ENCODE measurements at regions not wholly inside any gene's neighbourhood (a gene's known extent, or its start where the extent isn't known, plus 50 kb on each side); places are given as distances from the start of the nearest gene placed in this dataset.

DNA sequence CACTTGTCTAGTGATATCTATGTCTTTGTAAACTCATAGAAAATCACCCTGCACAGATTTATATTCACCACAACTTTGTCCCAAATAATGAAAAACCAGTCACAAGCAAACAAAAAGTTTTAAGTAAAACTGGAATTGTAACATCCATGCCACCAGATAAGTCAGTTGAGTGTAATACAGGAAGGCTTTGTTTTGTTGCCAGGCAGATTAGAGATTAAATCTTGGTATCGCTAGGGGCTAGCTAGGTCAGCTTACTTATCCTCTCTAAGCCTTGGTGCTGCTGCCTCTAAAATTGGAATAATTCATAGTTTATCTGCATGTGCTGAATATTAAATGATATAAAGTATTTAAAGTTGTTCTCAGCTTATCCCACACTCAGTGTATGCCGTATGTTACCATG is 1062.5 kb downstream of the CDH9 start:
- TF ChIP-seq, protein P1, sequence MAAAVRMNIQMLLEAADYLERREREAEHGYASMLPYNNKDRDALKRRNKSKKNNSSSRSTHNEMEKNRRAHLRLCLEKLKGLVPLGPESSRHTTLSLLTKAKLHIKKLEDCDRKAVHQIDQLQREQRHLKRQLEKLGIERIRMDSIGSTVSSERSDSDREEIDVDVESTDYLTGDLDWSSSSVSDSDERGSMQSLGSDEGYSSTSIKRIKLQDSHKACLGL (CRISPR knock-in tag; IDR thresholded peaks at IDR 0.05) = no peak
- TF ChIP-seq, protein P2, sequence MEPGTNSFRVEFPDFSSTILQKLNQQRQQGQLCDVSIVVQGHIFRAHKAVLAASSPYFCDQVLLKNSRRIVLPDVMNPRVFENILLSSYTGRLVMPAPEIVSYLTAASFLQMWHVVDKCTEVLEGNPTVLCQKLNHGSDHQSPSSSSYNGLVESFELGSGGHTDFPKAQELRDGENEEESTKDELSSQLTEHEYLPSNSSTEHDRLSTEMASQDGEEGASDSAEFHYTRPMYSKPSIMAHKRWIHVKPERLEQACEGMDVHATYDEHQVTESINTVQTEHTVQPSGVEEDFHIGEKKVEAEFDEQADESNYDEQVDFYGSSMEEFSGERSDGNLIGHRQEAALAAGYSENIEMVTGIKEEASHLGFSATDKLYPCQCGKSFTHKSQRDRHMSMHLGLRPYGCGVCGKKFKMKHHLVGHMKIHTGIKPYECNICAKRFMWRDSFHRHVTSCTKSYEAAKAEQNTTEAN (CRISPR knock-in tag; conservative IDR thresholded peaks at IDR 0.05) = no peak
- no peak for TF ChIP-seq RFX5 (IDR thresholded peaks at IDR 0.05; ENCODE audit: low read depth, low read length)
- no peak for TF ChIP-seq POLR2AphosphoS2 (IDR thresholded peaks at IDR 0.05; ENCODE audit: low read depth, low read length)
- no peak for TF ChIP-seq ZKSCAN1 (IDR thresholded peaks at IDR 0.05; ENCODE audit: low read length)
- TF ChIP-seq ZNF263 (CRISPR knock-in tag; IDR thresholded peaks at IDR 0.05) = no peak
- TF ChIP-seq, protein P3, sequence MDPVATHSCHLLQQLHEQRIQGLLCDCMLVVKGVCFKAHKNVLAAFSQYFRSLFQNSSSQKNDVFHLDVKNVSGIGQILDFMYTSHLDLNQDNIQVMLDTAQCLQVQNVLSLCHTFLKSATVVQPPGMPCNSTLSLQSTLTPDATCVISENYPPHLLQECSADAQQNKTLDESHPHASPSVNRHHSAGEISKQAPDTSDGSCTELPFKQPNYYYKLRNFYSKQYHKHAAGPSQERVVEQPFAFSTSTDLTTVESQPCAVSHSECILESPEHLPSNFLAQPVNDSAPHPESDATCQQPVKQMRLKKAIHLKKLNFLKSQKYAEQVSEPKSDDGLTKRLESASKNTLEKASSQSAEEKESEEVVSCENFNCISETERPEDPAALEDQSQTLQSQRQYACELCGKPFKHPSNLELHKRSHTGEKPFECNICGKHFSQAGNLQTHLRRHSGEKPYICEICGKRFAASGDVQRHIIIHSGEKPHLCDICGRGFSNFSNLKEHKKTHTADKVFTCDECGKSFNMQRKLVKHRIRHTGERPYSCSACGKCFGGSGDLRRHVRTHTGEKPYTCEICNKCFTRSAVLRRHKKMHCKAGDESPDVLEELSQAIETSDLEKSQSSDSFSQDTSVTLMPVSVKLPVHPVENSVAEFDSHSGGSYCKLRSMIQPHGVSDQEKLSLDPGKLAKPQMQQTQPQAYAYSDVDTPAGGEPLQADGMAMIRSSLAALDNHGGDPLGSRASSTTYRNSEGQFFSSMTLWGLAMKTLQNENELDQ (CRISPR knock-in tag; IDR thresholded peaks at IDR 0.05; ENCODE audit: borderline replicate concordance) = no peak
- no peak for TF ChIP-seq POLR2A (IDR thresholded peaks at IDR 0.05; ENCODE audit: insufficient read depth in 1 of 2, low read depth in 2 of 2, low read length in 2 of 2)
- TF ChIP-seq, protein P4, sequence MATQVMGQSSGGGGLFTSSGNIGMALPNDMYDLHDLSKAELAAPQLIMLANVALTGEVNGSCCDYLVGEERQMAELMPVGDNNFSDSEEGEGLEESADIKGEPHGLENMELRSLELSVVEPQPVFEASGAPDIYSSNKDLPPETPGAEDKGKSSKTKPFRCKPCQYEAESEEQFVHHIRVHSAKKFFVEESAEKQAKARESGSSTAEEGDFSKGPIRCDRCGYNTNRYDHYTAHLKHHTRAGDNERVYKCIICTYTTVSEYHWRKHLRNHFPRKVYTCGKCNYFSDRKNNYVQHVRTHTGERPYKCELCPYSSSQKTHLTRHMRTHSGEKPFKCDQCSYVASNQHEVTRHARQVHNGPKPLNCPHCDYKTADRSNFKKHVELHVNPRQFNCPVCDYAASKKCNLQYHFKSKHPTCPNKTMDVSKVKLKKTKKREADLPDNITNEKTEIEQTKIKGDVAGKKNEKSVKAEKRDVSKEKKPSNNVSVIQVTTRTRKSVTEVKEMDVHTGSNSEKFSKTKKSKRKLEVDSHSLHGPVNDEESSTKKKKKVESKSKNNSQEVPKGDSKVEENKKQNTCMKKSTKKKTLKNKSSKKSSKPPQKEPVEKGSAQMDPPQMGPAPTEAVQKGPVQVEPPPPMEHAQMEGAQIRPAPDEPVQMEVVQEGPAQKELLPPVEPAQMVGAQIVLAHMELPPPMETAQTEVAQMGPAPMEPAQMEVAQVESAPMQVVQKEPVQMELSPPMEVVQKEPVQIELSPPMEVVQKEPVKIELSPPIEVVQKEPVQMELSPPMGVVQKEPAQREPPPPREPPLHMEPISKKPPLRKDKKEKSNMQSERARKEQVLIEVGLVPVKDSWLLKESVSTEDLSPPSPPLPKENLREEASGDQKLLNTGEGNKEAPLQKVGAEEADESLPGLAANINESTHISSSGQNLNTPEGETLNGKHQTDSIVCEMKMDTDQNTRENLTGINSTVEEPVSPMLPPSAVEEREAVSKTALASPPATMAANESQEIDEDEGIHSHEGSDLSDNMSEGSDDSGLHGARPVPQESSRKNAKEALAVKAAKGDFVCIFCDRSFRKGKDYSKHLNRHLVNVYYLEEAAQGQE (IDR thresholded peaks at IDR 0.05; ENCODE audit: borderline replicate concordance in 1 of 2, low read depth in 1 of 2, low read length in 2 of 2) = no peak
- no peak for TF ChIP-seq KLF16 (CRISPR knock-in tag; IDR thresholded peaks at IDR 0.05)
- TF ChIP-seq ZFX (CRISPR knock-in tag; IDR thresholded peaks at IDR 0.05; ENCODE audit: low read depth) = no peak
- TF ChIP-seq XBP1 (CRISPR knock-in tag; IDR thresholded peaks at IDR 0.05) = no peak
